ENCODE measurements at regions not wholly inside any gene's neighbourhood (a gene's known extent, or its start where the extent isn't known, plus 50 kb on each side); places are given as distances from the start of the nearest gene placed in this dataset.

GRCh38 chr3:43170553-43170952 lies 64.7 kb upstream of the POMGNT2 start:
- Histone ChIP-seq H3K36me3 (replicated peaks; ENCODE audit: insufficient read depth, low read depth) (no peaks in the 10 kb centered on the region), H3K27me3 (no peaks in the 10 kb centered on the region), H3K4me3 (no peak overlapping the region), H3K4me2 (no peak overlapping the region), H3K27ac (no peak overlapping the region), H3K4me1 (ENCODE audit: insufficient read depth) (no peaks in the 10 kb centered on the region), H4K20me1 (ENCODE audit: insufficient read depth, poor library complexity, severe bottlenecking) (no peaks in the 10 kb centered on the region), H2AFZ (no peak overlapping the region), H3K9me2 (replicated peaks; ENCODE audit: insufficient read depth) (no peaks in the 10 kb centered on the region), H3K79me2 (no peaks in the 10 kb centered on the region), H3K9me3 (ENCODE audit: low read depth) (no peaks in the 10 kb centered on the region)
- no peak for DNase-seq (ENCODE audit: low spot score)
- TF ChIP-seq CTCF (IDR thresholded peaks at IDR 0.05; ENCODE audit: poor library complexity) = no peak
- TF ChIP-seq EZH2 (IDR thresholded peaks at IDR 0.05; ENCODE audit: borderline replicate concordance) = no peak
- no peak for TF ChIP-seq EZH2phosphoT487 (IDR thresholded peaks at IDR 0.05; ENCODE audit: low read depth, severe bottlenecking, unreplicated experiment)
- WGBS (ENCODE audit: low lambda C conversion rate, missing lambda C conversion rate) = 86% methylated on average over 7 of the region's 7 CpGs

- no peaks in the 10 kb centered on the region for H3K27me3 ChIP-seq
- no peak overlapping the region for H3K4me2 ChIP-seq
- no peaks in the 10 kb centered on the region for H3K36me3 ChIP-seq (replicated peaks; ENCODE audit: insufficient read depth, low read depth)
- H3K27ac ChIP-seq = no peak overlapping the region
- H3K4me3 ChIP-seq = no peak overlapping the region
- 93% methylated on average over 4 of the region's 4 CpGs for WGBS (ENCODE audit: low lambda C conversion rate, missing lambda C conversion rate)
- no peak overlapping the region for H2AFZ ChIP-seq
- H3K4me1 ChIP-seq (ENCODE audit: insufficient read depth) = no peaks in the 10 kb centered on the region
- no peaks in the 10 kb centered on the region for H3K79me2 ChIP-seq
- DNase-seq (ENCODE audit: low spot score) = no peak
- H3K9me3 ChIP-seq (ENCODE audit: low read depth) = no peaks in the 10 kb centered on the region
- no peaks in the 10 kb centered on the region for H4K20me1 ChIP-seq (ENCODE audit: insufficient read depth, poor library complexity, severe bottlenecking)
- no peaks in the 10 kb centered on the region for H3K9me2 ChIP-seq (replicated peaks; ENCODE audit: insufficient read depth)
- no peak for TF ChIP-seq EZH2 (IDR thresholded peaks at IDR 0.05; ENCODE audit: borderline replicate concordance)
- TF ChIP-seq CTCF (IDR thresholded peaks at IDR 0.05; ENCODE audit: poor library complexity) = no peak
- TF ChIP-seq EZH2phosphoT487 (IDR thresholded peaks at IDR 0.05; ENCODE audit: low read depth, severe bottlenecking, unreplicated experiment) = no peak
Observed at GRCh38 chr3:43169987-43170386, 64.1 kb upstream of the POMGNT2 start.

GRCh38 chr3:43166406-43166805 lies 60.5 kb upstream of the POMGNT2 start:
- Histone ChIP-seq H3K4me2 (no peak overlapping the region), H3K79me2 (no peaks in the 10 kb centered on the region), H3K9me3 (ENCODE audit: low read depth) (no peaks in the 10 kb centered on the region), H3K4me3 (no peak overlapping the region), H3K4me1 (ENCODE audit: insufficient read depth) (no peaks in the 10 kb centered on the region), H3K9me2 (replicated peaks; ENCODE audit: insufficient read depth) (no peaks in the 10 kb centered on the region), H2AFZ (no peak overlapping the region), H3K27me3 (no peaks in the 10 kb centered on the region), H4K20me1 (ENCODE audit: insufficient read depth, poor library complexity, severe bottlenecking) (no peaks in the 10 kb centered on the region), H3K36me3 (replicated peaks; ENCODE audit: insufficient read depth, low read depth) (no peaks in the 10 kb centered on the region), H3K27ac (no peak overlapping the region)
- TF ChIP-seq EZH2phosphoT487 (IDR thresholded peaks at IDR 0.05; ENCODE audit: low read depth, severe bottlenecking, unreplicated experiment) = no peak
- TF ChIP-seq EZH2 (IDR thresholded peaks at IDR 0.05; ENCODE audit: borderline replicate concordance) = no peak
- TF ChIP-seq CTCF (IDR thresholded peaks at IDR 0.05; ENCODE audit: poor library complexity) = no peak
- 52% methylated on average over 1 of the region's 1 CpG for WGBS (ENCODE audit: low lambda C conversion rate, missing lambda C conversion rate)
- no peak for DNase-seq (ENCODE audit: low spot score)

DNA sequence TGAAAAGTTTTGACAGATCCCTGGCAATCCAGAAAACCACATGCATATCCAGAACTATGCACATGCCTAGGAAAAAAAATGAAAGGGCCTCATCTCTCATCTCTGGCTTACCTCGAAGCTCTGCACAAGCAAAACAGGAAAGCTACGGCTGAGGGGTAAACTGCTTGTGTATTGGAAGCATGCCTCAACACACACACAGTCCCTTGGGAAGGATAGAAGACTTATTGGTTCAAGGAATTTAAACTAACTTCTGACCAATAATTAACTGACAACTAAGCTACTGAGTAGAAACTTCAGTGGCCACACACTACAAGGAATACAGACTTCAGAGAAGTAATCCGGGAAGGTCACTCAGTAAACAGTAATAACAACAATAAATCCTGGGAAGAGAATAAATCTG lies 59.9 kb upstream of the POMGNT2 start:
- Histone ChIP-seq H3K4me1 (ENCODE audit: insufficient read depth) (no peaks in the 10 kb centered on the region), H3K4me3 (no peak overlapping the region), H3K9me2 (replicated peaks; ENCODE audit: insufficient read depth) (no peaks in the 10 kb centered on the region), H4K20me1 (ENCODE audit: insufficient read depth, poor library complexity, severe bottlenecking) (no peaks in the 10 kb centered on the region), H3K9me3 (ENCODE audit: low read depth) (no peaks in the 10 kb centered on the region), H3K27ac (no peak overlapping the region), H2AFZ (no peak overlapping the region), H3K4me2 (no peak overlapping the region), H3K79me2 (no peaks in the 10 kb centered on the region), H3K27me3 (no peaks in the 10 kb centered on the region), H3K36me3 (replicated peaks; ENCODE audit: insufficient read depth, low read depth) (no peaks in the 10 kb centered on the region)
- DNase-seq (ENCODE audit: low spot score) = no peak
- TF ChIP-seq EZH2 (IDR thresholded peaks at IDR 0.05; ENCODE audit: borderline replicate concordance) = no peak
- TF ChIP-seq CTCF (IDR thresholded peaks at IDR 0.05; ENCODE audit: poor library complexity) = no peak
- TF ChIP-seq EZH2phosphoT487 (IDR thresholded peaks at IDR 0.05; ENCODE audit: low read depth, severe bottlenecking, unreplicated experiment) = no peak
- 88% methylated on average over 3 of the region's 3 CpGs for WGBS (ENCODE audit: low lambda C conversion rate, missing lambda C conversion rate)

Measured in hepatocyte (in vitro differentiated cells).